HEK293 (cell line): ENCODE measurements at regions not wholly inside any gene's neighbourhood (a gene's known extent, or its start where the extent isn't known, plus 50 kb on each side); places are given as distances from the start of the nearest gene placed in this dataset.

Experiments used
- BCL11B ChIP-seq: fragments of 450-650 bp; formaldehyde crosslinking; IDR thresholded peaks from 2 replicates; pipeline ENCODE4 v1.5.1; 2016; ENCODE audit warnings: low read depth, missing biosample characterization, missing genetic modification characterization
- CTCF ChIP-seq: fragments of 450-650 bp; formaldehyde crosslinking; IDR thresholded peaks from 2 replicates; pipeline ENCODE4 v1.5.1; 2016; ENCODE audit warnings: missing biosample characterization, missing genetic modification characterization
- KLF7 ChIP-seq: fragments of 450-650 bp; formaldehyde crosslinking; IDR thresholded peaks from 2 replicates; pipeline ENCODE4 v1.5.1; 2016; ENCODE audit warnings: missing biosample characterization, missing genetic modification characterization, borderline replicate concordance
- ZBTB8A ChIP-seq: fragments of 450-650 bp; formaldehyde crosslinking; IDR thresholded peaks from 2 replicates; pipeline ENCODE4 v1.5.1; 2016; ENCODE audit warnings: missing biosample characterization, missing genetic modification characterization
- ZNF24 ChIP-seq: fragments of 450-650 bp; formaldehyde crosslinking; IDR thresholded peaks from 2 replicates; pipeline ENCODE4 v1.5.1; 2016; ENCODE audit warnings: missing biosample characterization, missing genetic modification characterization
- ZNF266 ChIP-seq: fragments of 450-650 bp; formaldehyde crosslinking; IDR thresholded peaks from 2 replicates; pipeline ENCODE4 v1.5.1; 2016; ENCODE audit warnings: missing biosample characterization, missing genetic modification characterization, low read depth
- ZNF585B ChIP-seq: fragments of 450-650 bp; formaldehyde crosslinking; IDR thresholded peaks from 2 replicates; pipeline ENCODE4 v1.5.1; 2016; ENCODE audit warnings: missing biosample characterization, missing genetic modification characterization

GRCh38 chr16:73265124-73265837 lies 217.4 kb upstream of the ZFHX3 start:
- no peak for TF ChIP-seq ZBTB8A (tag by site-specific recombination)
- TF ChIP-seq CTCF = no peak
- no peak for TF ChIP-seq ZNF585B (tag by site-specific recombination)
- no peak for TF ChIP-seq KLF7 (tag by site-specific recombination)
- no peak for TF ChIP-seq BCL11B (tag by site-specific recombination)
- no peak for TF ChIP-seq ZNF24 (tag by site-specific recombination)
- no peak for TF ChIP-seq ZNF266 (tag by site-specific recombination)
